Thymus (tissue), 11 donors: ENCODE measurements at regions not wholly inside any gene's neighbourhood (a gene's known extent, or its start where the extent isn't known, plus 50 kb on each side); places are given as distances from the start of the nearest gene placed in this dataset.
"Not testable (repeated sequence)": the region's sequence is repeated elsewhere in the genome, so short reads cannot be mapped to it uniquely, and the experiment has no call there.

Source experiments
- DNase-seq, 9 donors: peaks; one replicate each; pipeline ENCODE4 v3.0.0-alpha.2; 2013; ENCODE audit warnings: low spot score in 9 of 9, low read depth in 6 of 9, missing footprints in 1 of 9
- H3K27ac ChIP-seq, 2 donors: one replicate each; pipeline ENCODE4 v1.5.1; 2013; ENCODE audit warnings: control low read depth in 1 of 2, low read depth in 1 of 2, low read length in 1 of 2, mild to moderate bottlenecking in 1 of 2, moderate library complexity in 1 of 2
- H3K27me3 ChIP-seq, 2 donors: one replicate each; pipeline ENCODE4 v1.5.1; 2013; ENCODE audit warnings: low read length in 1 of 2; ENCODE audit not compliant: control insufficient read depth in 2 of 2, insufficient read depth in 1 of 2
- H3K36me3 ChIP-seq, 2 donors: one replicate each; pipeline ENCODE4 v1.5.1; 2013; ENCODE audit warnings: low read length in 1 of 2, mild to moderate bottlenecking in 1 of 2, moderate library complexity in 1 of 2; ENCODE audit not compliant: control insufficient read depth in 2 of 2, insufficient read depth in 2 of 2
- H3K4me1 ChIP-seq, 2 donors: one replicate each; pipeline ENCODE4 v1.5.1; 2013; ENCODE audit warnings: low read length in 2 of 2; ENCODE audit not compliant: control insufficient read depth in 2 of 2, insufficient read depth in 2 of 2
- H3K4me3 ChIP-seq, 2 donors: one replicate each; pipeline ENCODE4 v1.5.1; 2013; ENCODE audit warnings: low read length in 2 of 2, control low read depth in 1 of 2, mild to moderate bottlenecking in 1 of 2
- H3K9me3 ChIP-seq, 2 donors: one replicate each; pipeline ENCODE4 v1.5.1; 2013; ENCODE audit warnings: low read length in 1 of 2, mild to moderate bottlenecking in 1 of 2; ENCODE audit not compliant: control insufficient read depth in 2 of 2, insufficient read depth in 1 of 2
- WGBS: extraction: QIAGEN DNeasy Blood & Tissue Kit; methylation state at CpG from one replicate; pipeline ENCODE4 v1.1.7; 2013; 5-methylcytosine and 5-hydroxymethylcytosine counted together
- donor health status: healthy.

DNA sequence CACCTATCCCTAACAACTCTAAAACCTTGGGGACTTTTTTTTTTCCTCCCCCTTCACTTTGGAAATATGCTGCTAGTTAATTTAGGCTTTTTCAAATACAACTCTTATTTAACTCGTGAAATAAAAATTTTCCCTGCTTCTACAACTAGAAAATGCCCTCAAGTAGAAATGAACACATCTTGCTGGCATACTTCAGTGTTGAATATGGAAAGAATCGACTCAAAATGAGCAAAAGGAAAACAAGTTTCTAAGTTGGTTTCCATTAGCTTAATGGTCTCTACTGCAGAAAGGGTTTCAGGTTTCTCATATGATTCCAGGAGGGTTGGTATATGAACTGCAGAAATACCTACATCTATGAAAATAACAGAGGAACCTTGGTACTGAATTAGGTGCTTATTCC lies 118.3 kb upstream of the TMTC1 start:
- Histone ChIP-seq H3K36me3 (no peaks in the 10 kb centered on the region), H3K4me3 (no peak overlapping the region), H3K27me3 (no peaks in the 10 kb centered on the region), H3K4me1 (no peaks in the 10 kb centered on the region), H3K27ac (no peak overlapping the region), H3K9me3 (no peaks in the 10 kb centered on the region)
- WGBS: 89% methylated on average over 2 of the region's 2 CpGs
- no peak for DNase-seq

DNA sequence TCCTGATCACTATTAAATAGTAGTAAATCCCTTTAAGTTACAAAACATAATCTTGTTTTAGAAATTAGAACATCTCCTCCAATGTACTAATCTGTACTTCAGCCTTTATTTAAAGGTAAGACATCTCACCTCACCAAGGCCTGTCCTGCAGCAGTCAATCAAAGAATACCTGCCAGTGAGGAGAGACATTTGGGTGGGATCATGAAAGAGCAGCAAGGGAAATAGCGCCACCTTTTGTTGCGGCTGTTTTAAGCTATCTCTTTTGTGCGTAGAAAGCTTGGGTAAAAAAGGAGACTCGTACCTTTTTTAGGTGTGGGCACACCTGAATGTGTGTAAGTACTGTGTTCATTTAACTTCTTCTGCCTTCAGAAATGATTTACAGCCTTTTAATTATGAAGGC lies 117.8 kb upstream of the TMTC1 start:
- Histone ChIP-seq H3K9me3 (no peaks in the 10 kb centered on the region), H3K27me3 (no peaks in the 10 kb centered on the region), H3K36me3 (no peaks in the 10 kb centered on the region), H3K4me1 (no peaks in the 10 kb centered on the region), H3K4me3 (no peak overlapping the region), H3K27ac (no peak overlapping the region)
- DNase-seq: no peak
- WGBS: 67% methylated on average over 4 of the region's 4 CpGs

DNA sequence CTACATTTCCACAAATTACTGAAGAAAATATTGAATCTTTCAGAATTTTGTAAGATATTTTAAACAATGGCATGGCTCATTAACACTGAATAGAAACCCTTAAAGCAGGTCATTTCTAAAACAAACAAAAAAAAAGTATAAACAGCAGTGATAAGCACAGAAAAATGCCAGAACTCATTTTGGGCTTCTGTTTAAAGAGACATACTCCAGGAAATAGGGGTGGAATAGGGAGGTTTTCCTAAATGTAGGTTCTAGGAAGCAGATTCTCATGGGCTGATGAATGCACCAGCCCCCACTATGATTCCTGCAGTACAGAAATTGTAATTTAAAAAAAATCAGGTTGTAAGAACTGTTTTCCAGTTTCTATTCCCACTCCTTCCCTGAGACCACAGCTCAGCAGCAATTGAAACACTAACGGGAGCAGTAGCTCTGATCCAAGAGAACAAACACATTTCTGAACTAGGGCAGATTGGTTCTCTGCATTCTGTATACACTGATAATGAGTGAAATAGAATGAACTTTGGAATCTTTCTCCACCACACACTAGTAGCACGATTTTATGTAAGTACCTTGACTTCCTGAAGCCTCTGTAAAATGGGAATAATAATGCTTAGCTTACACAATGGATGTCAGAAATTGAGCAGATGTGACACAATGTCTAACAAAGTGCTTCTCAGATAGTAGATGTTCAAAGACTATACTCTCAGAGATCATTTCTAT lies 115.6 kb upstream of the TMTC1 start:
- no peak for DNase-seq
- Histone ChIP-seq H3K27me3 (no peaks in the 10 kb centered on the region), H3K27ac (no peak overlapping the region), H3K4me1 (no peaks in the 10 kb centered on the region), H3K9me3 (no peaks in the 10 kb centered on the region), H3K36me3 (no peaks in the 10 kb centered on the region), H3K4me3 (no peak overlapping the region)
- WGBS: 84% methylated on average over 2 of the region's 2 CpGs

DNA sequence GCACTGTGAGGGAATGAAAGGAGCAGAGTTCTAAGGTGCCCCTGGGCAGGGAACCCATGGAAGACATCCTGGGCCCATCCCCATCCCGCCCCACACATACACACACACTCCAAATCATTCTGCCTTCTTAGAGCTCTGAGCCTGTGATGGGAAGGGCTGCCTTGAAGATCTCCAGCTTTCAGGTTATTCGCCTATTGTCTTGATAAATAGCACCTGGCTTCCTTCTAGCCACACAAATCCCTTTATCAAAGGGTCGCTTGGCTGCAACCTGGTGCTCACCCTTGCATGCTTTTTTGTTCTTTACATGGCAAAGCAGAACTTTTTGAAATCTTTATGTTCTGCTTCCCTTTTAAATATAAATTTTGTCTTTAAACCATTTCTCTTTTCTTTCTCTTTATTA lies 112.2 kb upstream of the TMTC1 start:
- Histone ChIP-seq H3K36me3 (no peaks in the 10 kb centered on the region), H3K4me1 (no peaks in the 10 kb centered on the region), H3K4me3 (no peak overlapping the region), H3K9me3 (no peaks in the 10 kb centered on the region), H3K27ac (no peak overlapping the region), H3K27me3 (no peaks in the 10 kb centered on the region)
- 59% methylated on average over 3 of the region's 3 CpGs for WGBS
- no peak for DNase-seq

DNA sequence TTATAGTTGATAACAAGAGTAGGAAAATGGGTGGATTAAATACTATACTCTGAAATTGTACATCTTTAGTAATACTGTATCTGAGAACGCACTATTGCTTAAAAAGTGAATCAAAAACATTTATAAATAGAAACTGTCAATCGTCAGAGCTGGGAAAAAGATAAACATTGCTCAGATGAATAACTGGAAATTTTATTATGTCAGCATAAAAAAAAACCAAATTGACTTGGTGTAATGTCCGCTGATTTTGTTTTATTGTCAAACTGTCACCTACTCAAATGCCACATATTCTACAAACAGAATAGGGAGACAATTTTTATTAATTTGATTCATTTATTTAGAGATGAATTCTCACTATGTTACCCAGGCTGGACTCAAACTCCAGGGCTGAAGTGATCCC lies 109.3 kb upstream of the TMTC1 start:
- H3K27ac ChIP-seq: no peak overlapping the region
- WGBS: 90% methylated on average over 3 of the region's 3 CpGs
- H3K27me3 ChIP-seq: no peaks in the 10 kb centered on the region
- no peak for DNase-seq
- peaks cover 0 to 6% of the 10 kb centered on the region in 2 donors for H3K9me3 ChIP-seq
- H3K4me1 ChIP-seq: no peaks in the 10 kb centered on the region
- no peak overlapping the region for H3K4me3 ChIP-seq
- no peaks in the 10 kb centered on the region for H3K36me3 ChIP-seq

DNA sequence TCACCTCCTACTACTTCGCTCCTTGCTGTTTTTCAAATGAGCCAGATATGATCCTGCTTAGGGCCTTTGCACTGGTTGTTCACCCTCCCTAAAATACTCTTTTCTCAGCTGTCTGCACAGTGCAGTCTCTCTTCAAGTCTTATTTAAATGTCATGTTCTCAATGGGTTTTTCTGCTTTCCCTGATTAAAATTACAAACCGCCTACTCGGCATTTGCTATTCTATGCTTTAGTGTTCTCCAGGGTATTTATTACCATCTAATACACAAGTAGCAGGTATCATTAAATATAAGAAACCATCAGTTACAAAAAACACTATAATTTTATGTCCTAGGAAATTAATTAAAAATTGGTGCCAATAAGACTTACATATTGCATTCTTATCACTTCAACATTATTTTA lies 108.0 kb upstream of the TMTC1 start:
- 31% methylated on average over 3 of the region's 3 CpGs for WGBS

DNA sequence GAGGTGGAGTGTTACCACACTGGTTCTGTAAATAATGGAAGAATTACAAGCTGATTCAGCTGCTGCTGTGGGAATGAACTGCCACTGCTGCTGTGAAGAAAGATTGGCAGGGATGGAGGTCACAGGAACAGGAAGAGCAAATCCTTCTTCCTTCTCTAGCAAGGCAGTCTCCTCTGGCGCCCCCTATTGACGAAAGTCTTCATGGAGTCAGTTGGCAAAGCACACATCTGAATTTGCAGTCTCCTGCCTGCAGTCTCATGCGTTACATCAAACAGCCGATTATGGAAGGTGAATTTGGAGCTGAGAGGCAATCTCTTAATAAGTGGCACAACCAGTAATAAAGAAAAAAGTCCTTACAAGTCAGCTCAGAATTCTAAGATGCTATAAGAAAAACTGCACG lies 106.0 kb upstream of the TMTC1 start:
- H3K36me3 ChIP-seq: no peaks in the 10 kb centered on the region
- WGBS: 60% methylated on average over 5 of the region's 5 CpGs
- no peaks in the 10 kb centered on the region for H3K4me1 ChIP-seq
- H3K9me3 ChIP-seq: peaks cover 0 to 6% of the 10 kb centered on the region in 2 donors
- H3K27me3 ChIP-seq: no peaks in the 10 kb centered on the region
- H3K4me3 ChIP-seq: no peak overlapping the region
- no peak overlapping the region for H3K27ac ChIP-seq
- no peak for DNase-seq

More for the DNA sequence above, 108.0 kb upstream of the TMTC1 start:
- H3K4me1 ChIP-seq: no peaks in the 10 kb centered on the region
- DNase-seq: no peak
- H3K27ac ChIP-seq: no peak overlapping the region
- no peaks in the 10 kb centered on the region for H3K27me3 ChIP-seq
- peaks cover 0 to 6% of the 10 kb centered on the region in 2 donors for H3K9me3 ChIP-seq
- H3K4me3 ChIP-seq: no peak overlapping the region
- H3K36me3 ChIP-seq: no peaks in the 10 kb centered on the region

DNA sequence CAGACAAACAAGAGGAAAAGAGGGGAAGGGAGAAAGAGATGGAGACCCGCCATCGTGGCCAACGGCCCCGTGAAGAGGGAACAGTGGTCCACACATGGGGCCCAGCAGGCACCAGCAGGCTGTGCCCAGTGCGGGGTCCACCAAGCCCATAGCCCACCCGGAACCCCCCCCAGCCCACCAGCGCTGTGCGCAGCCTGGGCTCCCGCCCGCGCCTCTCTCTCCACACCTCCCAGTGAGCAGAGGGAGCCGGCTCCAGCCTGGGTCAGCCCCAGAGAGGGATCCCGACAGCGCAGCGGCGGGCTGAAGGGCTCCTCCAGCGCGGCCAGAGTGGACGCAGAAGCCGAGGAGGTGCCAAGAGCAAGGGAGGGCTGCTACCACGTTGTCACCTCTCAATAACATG lies 105.0 kb upstream of the TMTC1 start:
- Histone ChIP-seq H3K9me3 (peaks cover 0 to 6% of the 10 kb centered on the region in 2 donors), H3K36me3 (no peaks in the 10 kb centered on the region), H3K27ac (no peak overlapping the region), H3K4me3 (no peak overlapping the region), H3K4me1 (no peaks in the 10 kb centered on the region), H3K27me3 (no peaks in the 10 kb centered on the region)
- WGBS: 94% methylated on average over 21 of the region's 21 CpGs
- DNase-seq: no peak

DNA sequence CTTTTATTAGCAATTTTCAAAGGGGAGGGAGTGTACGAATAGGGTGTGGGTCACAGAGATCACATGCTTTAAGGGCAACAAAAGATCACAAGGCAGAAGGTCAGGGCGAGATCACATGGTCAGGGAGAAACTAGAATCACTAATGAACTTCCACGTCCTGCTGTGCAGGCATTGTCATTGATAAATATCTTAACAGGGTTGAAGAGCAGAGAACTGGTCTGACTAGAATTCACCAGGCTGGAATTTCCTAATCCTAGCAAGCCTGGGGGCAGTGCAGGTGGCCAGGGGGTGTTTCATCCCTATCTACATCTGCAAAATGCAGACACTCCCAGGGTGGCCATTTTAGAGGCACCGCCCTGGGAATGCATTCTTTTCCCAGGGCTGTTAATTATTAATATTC lies 101.2 kb upstream of the TMTC1 start:
- not testable (repeated sequence) for H3K27ac ChIP-seq, DNase-seq, H3K27me3 ChIP-seq, H3K9me3 ChIP-seq, H3K36me3 ChIP-seq, H3K4me1 ChIP-seq, H3K4me3 ChIP-seq
- 58% methylated on average over 4 of the region's 4 CpGs for WGBS
